GM12878 (cell line): ENCODE measurements at regions not wholly inside any gene's neighbourhood (a gene's known extent, or its start where the extent isn't known, plus 50 kb on each side); places are given as distances from the start of the nearest gene placed in this dataset.

Experiments used
- ATAC-seq: fragments of 200-7000 bp; cut with Tn5 transposase; 3 replicates; pipeline ENCODE4 v1.9.1; 2020; ENCODE audit warnings: mild to moderate bottlenecking, moderate library complexity
- BruUV-seq: library from RNA; stranded (reverse); fragments of 400-500 nt; replicated peaks from 2 replicates; lab custom pipeline; 2021; lab: Mats Ljungman, UMichigan
- CTCF ChIA-PET: fragments of 300-600 bp; sonication (Branson Sonifier 250); formaldehyde crosslinking; extraction: SDS; loops from one replicate; lab custom pipeline; 2021; ENCODE audit warnings: inconsistent platforms; lab: Yijun Ruan, JAX
- POLR2A ChIA-PET: fragments of 350-600 bp; formaldehyde crosslinking; extraction: SDS; loops from one replicate; lab custom pipeline; 2021; ENCODE audit warnings: inconsistent platforms; lab: Charles Lee
- RAD21 ChIA-PET: fragments of 300-600 bp; sonication (Branson Sonifier 250); formaldehyde crosslinking; loops from one replicate; lab custom pipeline; 2023; ENCODE audit warnings: antibody characterized with exemption; ENCODE audit not compliant: unreplicated experiment; lab: Charles Lee
- SMC1A ChIA-PET: fragments of 300-600 bp; sonication (Branson Sonifier 250); formaldehyde crosslinking; loops from one replicate; lab custom pipeline; 2023; ENCODE audit not compliant: unreplicated experiment, uncharacterized antibody; lab: Charles Lee
- DNase-seq: peaks from one replicate; pipeline ENCODE4 v3.0.0-alpha.2; 2011; ENCODE audit warnings: low read depth, low spot score
- FAIRE-seq: peaks from 3 replicates; lab custom pipeline; 2011; peaks lifted over from hg19 to GRCh38; lab: Jason Lieb, UNC
- H2AFZ ChIP-seq: 2 replicates; pipeline ENCODE4 v1.6.0; 2011; ENCODE audit warnings: low read depth, low read length, control low read depth; ENCODE audit not compliant: control insufficient read depth
- H3K27ac ChIP-seq: 2 replicates; pipeline ENCODE4 v1.5.1; 2011; ENCODE audit warnings: control low read depth; ENCODE audit not compliant: control insufficient read depth, insufficient read depth
- H3K27me3 ChIP-seq, 2 experiments: replicated peaks in 1 of 2; 2 replicates each; pipeline versions ENCODE4 v1.6.0 to v1.6.1; 2011; ENCODE audit warnings: low read length in 1 of 2; ENCODE audit not compliant: control insufficient read depth in 2 of 2, insufficient read depth in 2 of 2
- H3K36me3 ChIP-seq, 2 experiments: 2 replicates each; pipeline ENCODE4 v1.5.1; 2011; ENCODE audit warnings: low read length in 1 of 2; ENCODE audit not compliant: control insufficient read depth in 2 of 2, insufficient read depth in 2 of 2
- H3K4me1 ChIP-seq: 2 replicates; pipeline ENCODE4 v1.6.1; 2011; ENCODE audit warnings: mild to moderate bottlenecking, low read length, moderate library complexity, mixed read lengths; ENCODE audit not compliant: control insufficient read depth, insufficient read depth
- H3K4me2 ChIP-seq: 2 replicates; pipeline ENCODE4 v1.6.0; 2011; ENCODE audit warnings: control low read depth; ENCODE audit not compliant: control insufficient read depth, insufficient read depth
- H3K4me3 ChIP-seq: fragments of 200-600 bp; sonication (generic); 2 replicates; pipeline ENCODE4 v1.5.1; 2016
- H3K79me2 ChIP-seq: 2 replicates; pipeline ENCODE4 v1.6.0; 2011; ENCODE audit warnings: low read length; ENCODE audit not compliant: control insufficient read depth, insufficient read depth
- H3K9ac ChIP-seq: 2 replicates; pipeline ENCODE4 v1.8.0; 2011; ENCODE audit warnings: low read length, control low read depth, mixed read lengths; ENCODE audit not compliant: control insufficient read depth, insufficient read depth
- H3K9me3 ChIP-seq: replicated peaks from 3 replicates; pipeline ENCODE4 v1.5.1; 2011; ENCODE audit warnings: mild to moderate bottlenecking, low read length; ENCODE audit not compliant: control insufficient read depth, insufficient read depth
- H4K20me1 ChIP-seq: 2 replicates; pipeline ENCODE4 v1.6.0; 2011; ENCODE audit not compliant: control insufficient read depth, insufficient read depth
- BCL11A ChIP-seq: IDR thresholded peaks from 2 replicates; pipeline ENCODE4 v1.6.1; 2011; ENCODE audit warnings: low read depth, low read length
- BHLHE40 ChIP-seq, 2 experiments: fragments of 450-650 bp in 1 of 2; IDR thresholded peaks; 2 replicates each; pipeline ENCODE4 v1.6.1; 2011 to 2017; ENCODE audit warnings: low read depth in 2 of 2, borderline replicate concordance in 1 of 2, improper control_type of control experiment in 1 of 2, low read length in 1 of 2, mild to moderate bottlenecking in 1 of 2
- CUX1 ChIP-seq: IDR thresholded peaks from 2 replicates; pipeline ENCODE4 v1.6.1; 2012; ENCODE audit warnings: improper control_type of control experiment, low read depth, low read length; ENCODE audit not compliant: insufficient replicate concordance
- EGR1 ChIP-seq, 2 experiments: IDR thresholded peaks; 1 replicate in 1 of 2; 2 replicates in 1 of 2; pipeline ENCODE4 v1.6.1; 2011 to 2012; ENCODE audit warnings: low read depth in 2 of 2, low read length in 2 of 2, borderline replicate concordance in 1 of 2, mild to moderate bottlenecking in 1 of 2, moderate library complexity in 1 of 2
- HDGF ChIP-seq: fragments of 450-650 bp; IDR thresholded peaks from 2 replicates; pipeline ENCODE4 v1.6.1; 2016; ENCODE audit warnings: antibody characterized with exemption
- PBX3 ChIP-seq: IDR thresholded peaks from 2 replicates; pipeline ENCODE4 v1.6.1; 2011; ENCODE audit warnings: mild to moderate bottlenecking, low read depth, low read length, moderate library complexity; ENCODE audit not compliant: insufficient replicate concordance
- POLR2AphosphoS2 ChIP-seq: IDR thresholded peaks from 2 replicates; pipeline ENCODE4 v1.6.1; 2011; ENCODE audit warnings: low read depth, mild to moderate bottlenecking, low read length, improper control_type of control experiment, moderate library complexity
- RUNX3 ChIP-seq: IDR thresholded peaks from 2 replicates; pipeline ENCODE4 v1.6.1; 2012; ENCODE audit warnings: low read length, inconsistent platforms
- SIX5 ChIP-seq: IDR thresholded peaks from 2 replicates; pipeline ENCODE4 v1.6.1; 2011; ENCODE audit warnings: mild to moderate bottlenecking, low read depth, low read length, moderate library complexity; ENCODE audit not compliant: severe bottlenecking
- ZNF687 ChIP-seq: fragments of 450-650 bp; IDR thresholded peaks from 2 replicates; pipeline ENCODE4 v1.6.1; 2017; ENCODE audit warnings: mild to moderate bottlenecking, moderate library complexity
- ZSCAN29 ChIP-seq: fragments of 450-650 bp; IDR thresholded peaks from 2 replicates; pipeline ENCODE4 v1.6.1; 2017; ENCODE audit warnings: mild to moderate bottlenecking, moderate library complexity
- WGBS: methylation state at CpG from one replicate; pipeline ENCODE4 v1.1.6; 2016; ENCODE audit warnings: low lambda C conversion rate; ENCODE audit not compliant: insufficient replicate concordance, insufficient coverage; ENCODE audit errors: missing lambda C conversion rate; 5-methylcytosine and 5-hydroxymethylcytosine counted together
- in situ Hi-C: fragments of 300-500 bp; cut with MboI; formaldehyde crosslinking; loops from 9 replicates; pipeline ENCODE4 v1.14.3; 2018; ENCODE audit warnings: mixed read lengths
- intact Hi-C: fragments of 100-400 bp; cut with micrococcal nuclease; formaldehyde crosslinking; loops from one replicate; pipeline ENCODE4 v1.14.2; 2022; ENCODE audit not compliant: unreplicated experiment

GRCh38 chr4:120629546-120630108, 292.9 kb downstream of the PRDM5 start:
- no peak for TF ChIP-seq RUNX3
- TF ChIP-seq SIX5, result no peak
- no peak for TF ChIP-seq EGR1 (IDR thresholded peaks at IDR 0.05; ENCODE audit: borderline replicate concordance in 1 of 2, low read depth in 2 of 2, low read length in 2 of 2)
- no peak for TF ChIP-seq BCL11A
- TF ChIP-seq BHLHE40 (IDR thresholded peaks at IDR 0.05; ENCODE audit: borderline replicate concordance in 1 of 2, low read depth in 2 of 2, low read length in 1 of 2), result no peak
- TF ChIP-seq POLR2AphosphoS2, result no peak
- TF ChIP-seq PBX3, result no peak
- TF ChIP-seq ZSCAN29, result no peak
- TF ChIP-seq ZNF687, result no peak
- no peak for TF ChIP-seq HDGF
- no peak for TF ChIP-seq CUX1
- in situ Hi-C loops (no loop called here), intact Hi-C loops (no loop called here)
- Histone ChIP-seq H3K4me2 (no peak overlapping the region), H3K36me3 (no peaks in the 10 kb centered on the region), H3K9ac (no peak overlapping the region), H3K4me1 (no peaks in the 10 kb centered on the region), H3K27me3 (no peaks in the 10 kb centered on the region), H3K4me3 (no peak overlapping the region), H2AFZ (no peak overlapping the region), H3K9me3 (no peaks in the 10 kb centered on the region), H3K27ac (no peak overlapping the region), H4K20me1 (no peaks in the 10 kb centered on the region), H3K79me2 (no peaks in the 10 kb centered on the region)
- 30% methylated on average over 3 of the region's 3 CpGs for WGBS
- SMC1A ChIA-PET, result interaction anchor here (0.7 kb wide), 1 partner anchor 12 kb away, joined by 3 read pairs; no protein-coding TSS in a partner anchor
- FAIRE-seq (no peak), DNase-seq (no peak), ATAC-seq (no peak)
- POLR2A ChIA-PET, result no interaction called here
- RAD21 ChIA-PET, result no interaction called here
- CTCF ChIA-PET, result no interaction called here
- no TSS peak for BruUV-seq
